ENCODE measurements at regions not wholly inside any gene's neighbourhood (a gene's known extent, or its start where the extent isn't known, plus 50 kb on each side); places are given as distances from the start of the nearest gene placed in this dataset.
A peak's percentile ranks its signal among the peaks of the same experiment; 100 is the strongest.

- TF ChIP-seq CTCF (IDR thresholded peaks at IDR 0.05) (no peak), EP300 (IDR thresholded peaks at IDR 0.05) (no peak)
- Histone ChIP-seq H3K4me1 (no peaks in the 10 kb centered on the region), H3K27ac (no peak overlapping the region), H3K27me3 (no peaks in the 10 kb centered on the region), H3K36me3 (no peaks in the 10 kb centered on the region), H3K9me3 (no peaks in the 10 kb centered on the region), H3K4me3 (no peak overlapping the region)
- 63 to 76% methylated on average over 3 of the region's 3 CpGs for WGBS, 2 donors
- DNase-seq (ENCODE audit: low spot score in 2 of 2), result no peak
Observed at GRCh38 chrX:149092179-149092578, 412.9 kb downstream of the IDS start.

- DNase-seq (ENCODE audit: low spot score in 2 of 2), result no peak
- TF ChIP-seq EP300 (IDR thresholded peaks at IDR 0.05), result no peak
- no peak for TF ChIP-seq POLR2A (IDR thresholded peaks at IDR 0.05)
- TF ChIP-seq CTCF (IDR thresholded peaks at IDR 0.05), result no peak
- no peaks in the 10 kb centered on the region for H3K27me3 ChIP-seq
- 69 to 94% methylated on average over 3 to 5 of the region's 5 CpGs for WGBS, 2 donors
- no peaks in the 10 kb centered on the region for H3K36me3 ChIP-seq
- H3K9me3 ChIP-seq, result no peaks in the 10 kb centered on the region
- no peak overlapping the region for H3K27ac ChIP-seq
- no peak overlapping the region for H3K4me3 ChIP-seq
- peaks cover 0 to 3% (median 0%) of the 10 kb centered on the region in 4 donors for H3K4me1 ChIP-seq
Observed at GRCh38 chrX:149079805-149080406, 425.2 kb downstream of the IDS start.

GRCh38 chrX:149074398-149074797 lies 430.7 kb downstream of the IDS start:
- H3K27ac ChIP-seq, result no peak overlapping the region
- H3K4me1 ChIP-seq, result peaks cover 0 to 11% (median 0%) of the 10 kb centered on the region in 4 donors
- H3K27me3 ChIP-seq, result no peaks in the 10 kb centered on the region
- peak; percentile 13 to 18 for DNase-seq (ENCODE audit: low spot score in 2 of 2)
- TF ChIP-seq EP300 (IDR thresholded peaks at IDR 0.05) (no peak), CTCF (IDR thresholded peaks at IDR 0.05) (no peak), POLR2A (IDR thresholded peaks at IDR 0.05) (no peak)
- H3K9me3 ChIP-seq, result no peaks in the 10 kb centered on the region
- WGBS, 2 donors, result 0 to 44% methylated on average over 1 to 6 of the region's 8 CpGs
- H3K36me3 ChIP-seq, result no peaks in the 10 kb centered on the region
- no peak overlapping the region for H3K4me3 ChIP-seq

- TF ChIP-seq EP300 (IDR thresholded peaks at IDR 0.05), result no peak
- no peak for TF ChIP-seq CTCF (IDR thresholded peaks at IDR 0.05)
- no peak for TF ChIP-seq POLR2A (IDR thresholded peaks at IDR 0.05)
- peaks cover 0 to 11% (median 0%) of the 10 kb centered on the region in 4 donors for H3K4me1 ChIP-seq
- H3K27ac ChIP-seq, result no peak overlapping the region
- H3K36me3 ChIP-seq, result no peaks in the 10 kb centered on the region
- H3K27me3 ChIP-seq, result no peaks in the 10 kb centered on the region
- H3K4me3 ChIP-seq, result no peak overlapping the region
- no peaks in the 10 kb centered on the region for H3K9me3 ChIP-seq
- 66 to 82% methylated on average over 3 of the region's 3 CpGs for WGBS, 2 donors
- no peak for DNase-seq (ENCODE audit: low spot score in 2 of 2)
Observed at GRCh38 chrX:149073479-149073878, 431.6 kb downstream of the IDS start.

GRCh38 chrX:149069899-149070298 lies 435.2 kb downstream of the IDS start:
- no peaks in the 10 kb centered on the region for H3K9me3 ChIP-seq
- no peak overlapping the region for H3K27ac ChIP-seq
- 73 to 90% methylated on average over 2 of the region's 2 CpGs for WGBS, 2 donors
- H3K4me3 ChIP-seq, result no peak overlapping the region
- H3K27me3 ChIP-seq, result no peaks in the 10 kb centered on the region
- no peak for DNase-seq (ENCODE audit: low spot score in 2 of 2)
- H3K4me1 ChIP-seq, result peaks cover 0 to 8% (median 0%) of the 10 kb centered on the region in 4 donors
- TF ChIP-seq CTCF (IDR thresholded peaks at IDR 0.05) (no peak), EP300 (IDR thresholded peaks at IDR 0.05) (no peak), POLR2A (IDR thresholded peaks at IDR 0.05) (no peak)
- no peaks in the 10 kb centered on the region for H3K36me3 ChIP-seq
